Activated CD4-positive, alpha-beta T cell treated with anti-CD3 and anti-CD28 coated beads, Interleukin-2, amount 10 ng/mL, durations not matched to agents 24 days and 14 days (primary cell): ENCODE measurements at regions not wholly inside any gene's neighbourhood (a gene's known extent, or its start where the extent isn't known, plus 50 kb on each side); places are given as distances from the start of the nearest gene placed in this dataset.
"Not testable (repeated sequence)": the region's sequence is repeated elsewhere in the genome, so short reads cannot be mapped to it uniquely, and the experiment has no call there.

Experiments used
- DNase-seq: peaks from one replicate; pipeline ENCODE4 v3.0.0; 2022
- H3K27ac Mint-ChIP-seq: one replicate; pipeline ENCODE4 v1.8.0; 2022; ENCODE audit warnings: mild to moderate bottlenecking, mixed read lengths
- H3K27me3 Mint-ChIP-seq: one replicate; pipeline ENCODE4 v1.8.0; 2022; ENCODE audit warnings: mixed read lengths
- H3K36me3 Mint-ChIP-seq: one replicate; pipeline ENCODE4 v1.8.0; 2022; ENCODE audit warnings: low read depth, mild to moderate bottlenecking, mixed read lengths
- H3K4me1 Mint-ChIP-seq: one replicate; pipeline ENCODE4 v1.8.0; 2021; ENCODE audit warnings: mixed read lengths
- H3K4me3 Mint-ChIP-seq: one replicate; pipeline ENCODE4 v1.8.0; 2022; ENCODE audit warnings: mild to moderate bottlenecking, moderate library complexity, mixed read lengths
- H3K9me3 Mint-ChIP-seq: one replicate; pipeline ENCODE4 v1.8.0; 2021; ENCODE audit warnings: mixed read lengths
- intact Hi-C: fragments of 100-400 bp; cut with micrococcal nuclease; formaldehyde crosslinking; loops from one replicate; pipeline ENCODE4 v1.15.1; 2023

DNA sequence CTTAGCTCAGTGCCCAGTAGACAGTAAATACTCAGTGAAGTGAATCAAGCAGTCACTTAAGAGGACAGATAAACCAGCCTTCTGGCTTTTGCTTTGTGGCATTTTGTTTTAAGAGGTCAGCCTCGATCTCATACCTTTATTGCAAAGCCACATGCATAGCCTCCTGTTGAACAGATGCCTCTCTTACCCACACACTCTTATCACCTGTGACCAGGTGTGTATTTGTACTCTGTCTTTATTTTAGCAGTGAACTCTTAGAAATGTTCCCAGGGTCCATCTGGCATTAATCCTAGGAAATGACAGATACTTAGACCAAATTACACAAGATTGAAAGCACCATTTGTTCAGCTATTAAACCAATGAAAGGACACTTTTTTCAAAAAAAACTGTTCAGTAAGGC is 1426.5 kb downstream of the CDH11 start:
- Mint-ChIP-seq H3K4me1 (no peaks in the 10 kb centered on the region), H3K36me3 (no peaks in the 10 kb centered on the region), H3K27ac (no peak overlapping the region), H3K9me3 (no peaks in the 10 kb centered on the region), H3K27me3 (no peaks in the 10 kb centered on the region), H3K4me3 (no peak overlapping the region)
- DNase-seq = no peak
- intact Hi-C loops = no loop called here

DNA sequence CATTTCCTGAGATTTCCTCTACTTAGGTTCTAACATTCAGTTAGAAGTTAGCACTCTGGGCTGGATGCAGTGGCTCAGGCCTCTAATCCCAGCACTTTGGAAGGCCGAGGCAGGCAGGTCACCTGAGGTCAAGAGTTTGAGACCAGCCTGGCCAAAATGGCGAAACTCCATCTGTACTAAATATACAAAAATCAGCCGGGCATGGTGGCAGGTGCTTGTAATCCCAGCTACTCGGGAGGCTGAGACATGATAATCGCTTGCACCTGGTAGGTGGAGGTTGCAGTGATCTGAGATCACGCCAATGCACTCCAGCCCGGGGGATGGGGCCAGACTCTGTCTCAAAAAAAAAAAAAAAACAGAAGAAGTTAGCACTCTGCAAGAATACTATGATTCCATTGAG is 1430.9 kb downstream of the CDH11 start:
- no peaks in the 10 kb centered on the region for H3K27me3 Mint-ChIP-seq
- no peak for DNase-seq
- H3K27ac Mint-ChIP-seq = no peak overlapping the region
- H3K4me3 Mint-ChIP-seq = no peak overlapping the region
- intact Hi-C loops = no loop called here
- peaks cover 8% of the 10 kb centered on the region for H3K9me3 Mint-ChIP-seq
- no peaks in the 10 kb centered on the region for H3K4me1 Mint-ChIP-seq
- H3K36me3 Mint-ChIP-seq = no peaks in the 10 kb centered on the region

DNA sequence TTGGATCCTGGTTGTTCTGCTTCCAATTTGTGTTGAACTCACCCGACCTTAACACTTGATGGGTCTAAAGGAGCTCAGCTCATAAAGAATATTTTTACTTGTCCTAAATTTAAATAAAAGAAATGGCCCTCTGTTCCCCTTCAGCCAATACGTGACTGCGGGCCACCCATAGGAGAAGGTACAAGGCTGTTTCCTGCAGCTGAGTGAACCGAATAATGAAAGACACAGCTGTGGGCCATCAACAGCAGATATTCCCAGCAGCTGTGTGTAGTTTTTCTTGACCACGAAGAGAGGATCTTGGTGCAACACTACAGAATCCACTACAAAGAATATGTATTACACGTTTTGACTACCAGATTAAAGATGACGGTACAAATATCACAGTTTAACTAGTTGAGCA is 1431.6 kb downstream of the CDH11 start:
- Mint-ChIP-seq H3K27me3 (no peaks in the 10 kb centered on the region), H3K9me3 (peaks cover 8% of the 10 kb centered on the region), H3K27ac (no peak overlapping the region), H3K4me1 (no peaks in the 10 kb centered on the region), H3K36me3 (no peaks in the 10 kb centered on the region), H3K4me3 (no peak overlapping the region)
- no peak for DNase-seq
- intact Hi-C loops = no loop called here

DNA sequence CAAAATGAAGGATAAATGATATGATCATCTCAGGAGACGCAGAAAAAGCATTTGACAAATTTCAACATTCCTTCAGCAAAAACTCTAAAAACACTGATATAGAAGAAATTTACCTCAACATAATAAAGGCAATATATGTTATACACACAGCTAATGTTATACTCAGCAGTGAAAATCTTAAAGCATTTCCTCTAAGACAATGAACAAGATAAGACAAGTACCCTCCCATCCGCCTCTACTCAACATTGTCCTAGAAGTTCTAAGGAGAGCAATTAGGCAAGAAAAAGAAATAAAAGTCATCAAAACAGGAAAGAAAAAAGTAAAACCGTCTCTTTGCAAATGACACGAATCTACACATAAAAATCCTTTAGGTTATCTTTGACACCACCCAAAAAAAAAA is 1432.8 kb downstream of the CDH11 start:
- DNase-seq = no peak
- intact Hi-C loops = no loop called here
- H3K9me3 Mint-ChIP-seq = peaks cover 8% of the 10 kb centered on the region
- no peak overlapping the region for H3K4me3 Mint-ChIP-seq
- H3K27me3 Mint-ChIP-seq = no peaks in the 10 kb centered on the region
- H3K27ac Mint-ChIP-seq = no peak overlapping the region
- H3K4me1 Mint-ChIP-seq = no peaks in the 10 kb centered on the region
- H3K36me3 Mint-ChIP-seq = no peaks in the 10 kb centered on the region

DNA sequence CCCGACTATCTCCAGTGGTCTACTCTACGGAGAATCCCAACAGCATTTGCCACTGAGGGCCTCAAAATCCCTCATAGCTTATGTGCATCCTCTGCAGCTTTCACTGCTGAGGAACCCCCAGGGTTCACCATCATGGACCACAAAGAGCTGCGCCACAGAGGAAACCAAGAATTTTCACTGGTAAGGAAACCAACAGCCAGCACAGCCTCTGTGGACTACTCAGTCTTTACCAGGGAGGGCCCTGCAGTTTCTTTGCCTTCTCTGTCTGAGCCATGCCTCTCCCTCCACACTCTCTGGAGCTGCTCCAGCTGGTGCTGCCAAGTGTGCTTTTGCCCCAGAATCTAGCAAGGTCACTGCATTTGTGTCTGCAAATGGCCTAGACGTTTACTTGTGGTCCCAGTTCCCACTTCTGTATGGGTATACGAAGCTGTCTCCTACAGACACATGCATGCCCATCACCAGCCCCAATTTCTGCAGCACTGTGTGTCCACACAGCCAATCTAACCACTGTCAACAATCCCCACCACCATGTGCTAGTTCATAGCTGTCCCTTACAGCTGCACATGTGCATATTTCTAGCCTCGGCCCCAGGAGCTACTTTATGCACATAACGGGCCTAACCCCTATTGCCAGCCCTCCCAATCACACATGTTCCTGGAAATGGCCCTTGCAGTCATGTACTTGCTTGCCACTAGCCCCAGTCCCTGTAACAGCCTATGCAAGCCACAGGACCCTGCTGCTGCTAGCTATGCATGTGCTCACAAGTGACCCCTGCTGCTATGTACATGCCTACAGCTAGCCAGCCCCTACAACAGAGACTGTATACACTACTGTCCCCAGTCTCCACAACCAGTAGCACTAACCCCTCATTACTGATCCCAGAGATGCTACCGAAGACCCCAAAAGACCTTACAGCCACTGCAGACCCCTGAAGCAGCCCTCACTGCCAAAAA is 1437.4 kb downstream of the CDH11 start:
- Mint-ChIP-seq H3K4me3 (no peak overlapping the region), H3K36me3 (no peaks in the 10 kb centered on the region), H3K4me1 (no peaks in the 10 kb centered on the region), H3K27me3 (no peaks in the 10 kb centered on the region), H3K27ac (no peak overlapping the region), H3K9me3 (peaks cover 8% of the 10 kb centered on the region)
- intact Hi-C loops = no loop called here
- DNase-seq = no peak

DNA sequence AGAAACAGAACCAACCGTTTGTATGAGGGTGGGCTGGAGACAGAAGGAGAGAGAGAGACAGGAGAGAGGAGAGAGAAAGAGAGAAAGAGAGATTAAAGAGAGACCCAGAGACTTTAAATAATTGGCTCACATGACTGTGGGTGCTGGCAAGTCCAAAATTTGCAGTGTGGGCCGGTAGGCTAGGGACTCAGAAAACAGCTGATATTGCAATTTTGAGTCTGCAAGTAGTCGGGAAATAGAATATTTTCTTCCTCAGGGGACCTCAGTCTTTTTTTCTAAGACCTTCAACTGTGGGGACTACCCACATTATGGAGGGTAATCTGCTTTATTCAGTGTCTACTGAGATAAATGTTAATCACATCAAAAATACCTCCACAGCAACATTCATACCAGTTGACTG is 1439.0 kb downstream of the CDH11 start:
- intact Hi-C loops = no loop called here
- Mint-ChIP-seq H3K36me3 (no peaks in the 10 kb centered on the region), H3K27me3 (no peaks in the 10 kb centered on the region), H3K4me1 (no peaks in the 10 kb centered on the region), H3K9me3 (peaks cover 15% of the 10 kb centered on the region), H3K27ac (no peak overlapping the region), H3K4me3 (no peak overlapping the region)
- DNase-seq = no peak

DNA sequence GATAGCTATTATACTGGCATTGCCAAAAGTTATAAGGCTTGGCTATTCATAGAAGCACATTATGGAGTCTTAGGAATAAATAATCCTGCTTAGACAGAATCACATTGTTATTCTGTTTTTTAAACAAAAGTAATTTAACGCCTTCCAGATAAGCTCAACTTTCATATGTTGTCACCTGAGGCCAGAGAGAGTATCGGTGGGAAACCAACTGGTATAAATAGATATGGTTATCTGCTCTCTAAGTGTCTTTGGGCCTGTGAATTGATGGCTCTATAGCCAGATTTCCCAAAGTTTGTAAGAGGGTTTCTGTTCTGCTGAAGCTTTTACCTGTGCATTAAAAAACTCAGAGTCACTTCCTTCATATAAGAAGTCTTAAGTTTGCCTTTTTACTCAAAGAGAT is 1449.4 kb downstream of the CDH11 start:
- Mint-ChIP-seq H3K4me3 (no peak overlapping the region), H3K36me3 (no peaks in the 10 kb centered on the region), H3K9me3 (peaks cover 12% of the 10 kb centered on the region)

DNA sequence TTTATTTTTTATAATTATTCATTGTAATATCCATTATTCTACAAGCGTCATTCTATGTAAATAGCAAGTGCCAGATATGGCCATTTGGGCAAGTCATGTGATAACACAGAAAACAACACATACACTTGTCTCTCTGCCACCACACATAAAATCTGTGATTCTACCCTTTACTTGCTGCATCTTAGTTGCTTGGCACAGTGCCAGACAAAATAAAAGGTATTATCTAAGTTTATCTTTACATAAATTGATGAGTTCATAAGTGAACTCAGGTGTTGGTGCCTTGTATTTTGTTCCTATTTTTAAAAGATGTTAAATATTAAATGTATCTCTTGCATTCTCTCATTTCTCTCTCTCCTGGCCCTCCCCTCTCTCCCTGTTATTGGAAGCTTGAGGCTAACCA is 1458.7 kb downstream of the CDH11 start:
- intact Hi-C loops = no loop called here
- no peaks in the 10 kb centered on the region for H3K4me1 Mint-ChIP-seq

More for the DNA sequence above, 1449.4 kb downstream of the CDH11 start:
- Mint-ChIP-seq H3K27me3 (no peaks in the 10 kb centered on the region), H3K27ac (no peak overlapping the region), H3K4me1 (no peaks in the 10 kb centered on the region)
- DNase-seq = no peak
- intact Hi-C loops = no loop called here

DNA sequence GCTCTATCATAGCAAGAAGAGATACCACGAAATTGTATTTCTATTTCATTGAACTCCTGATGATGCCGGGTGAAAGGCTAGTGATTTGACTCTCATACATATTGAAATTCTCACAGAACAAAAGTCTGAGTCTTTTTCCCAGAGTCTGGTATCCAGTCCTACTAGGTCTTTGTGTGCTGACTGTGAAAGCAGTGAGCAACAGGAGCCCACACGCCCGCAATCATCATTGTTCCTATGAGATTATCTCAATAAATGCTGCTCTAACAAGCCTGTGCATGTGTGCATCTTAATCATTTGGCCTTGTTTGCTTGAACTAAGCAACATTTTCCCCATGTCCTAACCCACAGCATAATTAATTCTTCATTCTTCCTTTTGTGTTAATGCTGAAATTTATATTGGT is 1466.0 kb downstream of the CDH11 start:
- no peak for DNase-seq
- Mint-ChIP-seq H3K9me3 (peaks cover 4% of the 10 kb centered on the region), H3K27me3 (no peaks in the 10 kb centered on the region)

More for the DNA sequence above, 1458.7 kb downstream of the CDH11 start:
- H3K36me3 Mint-ChIP-seq = no peaks in the 10 kb centered on the region
- H3K4me3 Mint-ChIP-seq = no peak overlapping the region
- H3K27me3 Mint-ChIP-seq = no peaks in the 10 kb centered on the region
- H3K9me3 Mint-ChIP-seq = peaks cover 4% of the 10 kb centered on the region
- no peak for DNase-seq
- H3K27ac Mint-ChIP-seq = no peak overlapping the region

DNA sequence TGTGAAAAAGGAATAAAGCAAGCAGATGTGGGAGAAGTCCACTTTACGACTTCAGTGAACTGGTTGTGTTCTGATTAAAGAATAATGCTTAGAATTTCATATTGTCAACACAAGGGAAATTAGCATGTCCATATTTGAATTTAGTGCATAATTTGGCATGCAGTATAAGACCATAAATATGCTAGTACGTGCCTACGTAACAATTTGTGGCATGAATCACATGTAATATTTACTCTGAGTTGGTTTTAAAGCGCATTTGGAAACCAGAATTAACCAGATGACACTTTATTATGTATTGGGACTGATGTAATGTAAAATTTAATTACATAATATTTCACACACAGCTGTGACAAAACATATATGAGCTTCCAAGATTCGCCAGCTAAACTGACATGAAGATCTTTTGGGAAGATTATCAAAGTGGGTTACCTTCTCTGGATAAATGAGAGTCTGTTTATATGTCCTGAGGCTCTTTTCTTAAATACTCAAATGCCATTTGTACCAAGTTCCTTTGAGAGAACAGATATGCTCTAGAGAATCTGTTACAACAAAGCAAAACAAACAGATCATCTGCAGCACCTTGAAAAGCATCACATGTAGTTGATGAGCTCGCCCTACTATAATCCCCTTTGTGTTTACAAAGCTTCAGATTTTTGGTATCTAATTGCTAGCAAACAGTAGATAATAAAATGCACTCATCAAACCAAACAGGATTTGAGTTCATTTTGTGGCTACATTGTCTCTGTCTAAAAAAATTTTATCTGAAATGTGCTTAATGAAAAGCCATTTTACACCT is 1468.6 kb downstream of the CDH11 start:
- H3K9me3 Mint-ChIP-seq = no peaks in the 10 kb centered on the region
- H3K4me1 Mint-ChIP-seq = no peaks in the 10 kb centered on the region
- intact Hi-C loops = no loop called here
- H3K27ac Mint-ChIP-seq = no peak overlapping the region
- H3K27me3 Mint-ChIP-seq = no peaks in the 10 kb centered on the region
- H3K4me3 Mint-ChIP-seq = no peak overlapping the region
- H3K36me3 Mint-ChIP-seq = no peaks in the 10 kb centered on the region
- DNase-seq = no peak

More for the DNA sequence above, 1466.0 kb downstream of the CDH11 start:
- Mint-ChIP-seq H3K4me3 (no peak overlapping the region), H3K4me1 (no peaks in the 10 kb centered on the region), H3K27ac (no peak overlapping the region), H3K36me3 (no peaks in the 10 kb centered on the region)
- intact Hi-C loops = no loop called here

DNA sequence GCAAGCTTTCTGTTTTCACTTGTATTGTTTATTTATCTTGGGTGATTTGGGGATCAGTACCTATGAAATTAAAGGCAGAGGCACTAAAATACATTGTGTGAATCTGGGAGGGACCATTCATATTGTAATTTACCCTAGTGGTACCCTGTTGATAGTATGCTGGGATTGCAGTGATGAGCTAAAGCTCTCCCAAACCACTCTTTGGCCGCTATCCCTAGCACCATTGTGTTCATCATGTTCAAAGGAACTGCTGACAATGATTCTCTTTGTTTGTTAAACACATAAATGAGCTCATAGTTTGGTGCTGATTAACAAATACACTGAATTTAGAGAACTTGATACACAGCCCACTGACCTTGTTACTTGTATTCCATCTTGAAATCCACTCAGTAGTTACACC is 1469.8 kb downstream of the CDH11 start:
- no peak overlapping the region for H3K4me3 Mint-ChIP-seq
- H3K4me1 Mint-ChIP-seq = no peaks in the 10 kb centered on the region
- intact Hi-C loops = no loop called here
- no peaks in the 10 kb centered on the region for H3K27me3 Mint-ChIP-seq
- no peaks in the 10 kb centered on the region for H3K36me3 Mint-ChIP-seq
- DNase-seq = no peak
- peaks cover 8% of the 10 kb centered on the region for H3K9me3 Mint-ChIP-seq
- no peak overlapping the region for H3K27ac Mint-ChIP-seq

DNA sequence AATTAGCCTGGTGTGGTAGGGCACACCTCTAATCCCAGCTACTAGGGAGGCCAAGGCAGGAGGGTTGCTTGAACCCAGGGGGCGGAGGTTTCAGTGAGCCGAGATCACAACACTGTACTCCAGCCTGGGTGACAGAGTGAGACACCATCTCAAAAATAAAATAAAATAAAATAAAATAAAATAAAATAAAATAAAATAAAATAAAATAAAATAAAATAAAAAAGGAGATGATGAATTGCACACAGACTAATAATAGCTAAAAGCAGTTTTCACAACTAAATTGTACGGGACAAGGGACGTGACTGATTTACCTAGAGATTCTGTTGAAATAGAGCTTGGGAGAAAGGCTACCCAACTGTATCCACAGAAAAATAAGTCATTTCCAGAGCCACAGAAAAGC is 1471.3 kb downstream of the CDH11 start:
- Mint-ChIP-seq H3K4me1 (no peaks in the 10 kb centered on the region), H3K36me3 (no peaks in the 10 kb centered on the region), H3K27ac (no peak overlapping the region), H3K9me3 (peaks cover 8% of the 10 kb centered on the region), H3K27me3 (no peaks in the 10 kb centered on the region), H3K4me3 (no peak overlapping the region)
- DNase-seq = no peak
- intact Hi-C loops = no loop called here

DNA sequence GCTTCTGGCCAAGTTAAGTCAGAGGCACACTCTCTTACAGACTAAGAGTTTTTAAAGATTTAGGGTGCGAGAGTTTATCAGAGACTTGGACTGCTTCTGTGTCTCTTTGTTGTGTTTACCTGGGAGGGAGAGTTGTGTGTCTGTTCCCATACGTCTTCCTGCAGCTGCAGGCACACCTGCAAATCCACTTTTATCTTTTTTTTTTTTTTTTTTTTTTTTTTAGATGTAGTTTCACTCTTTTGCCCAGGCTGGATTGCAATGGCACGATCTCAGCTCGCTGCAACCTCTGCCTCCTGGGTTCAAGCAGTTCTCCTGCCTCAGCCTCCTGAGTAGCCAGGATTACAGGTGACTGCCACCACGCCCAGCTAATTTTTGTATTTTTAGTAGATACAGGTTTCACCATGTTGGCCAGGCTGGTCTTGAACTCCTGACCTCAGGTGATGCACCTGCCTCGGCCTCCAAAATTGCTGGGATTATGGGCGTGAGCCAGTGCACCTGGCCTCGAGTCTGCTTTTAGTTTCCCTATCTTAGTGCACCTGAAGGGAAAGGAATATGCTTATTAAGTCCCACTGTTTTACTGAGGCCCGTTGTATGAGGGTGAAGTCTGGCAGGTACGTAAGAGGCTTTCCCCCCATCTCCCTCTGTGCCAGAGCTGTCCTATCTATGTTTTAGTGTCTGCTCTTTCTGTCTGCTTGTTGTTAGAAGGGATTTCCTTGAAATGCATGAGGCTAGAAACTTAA is 1488.0 kb downstream of the CDH11 start:
- H3K9me3 Mint-ChIP-seq = peaks cover 11% of the 10 kb centered on the region
- H3K36me3 Mint-ChIP-seq, H3K4me1 Mint-ChIP-seq, H3K4me3 Mint-ChIP-seq, H3K27ac Mint-ChIP-seq, DNase-seq, H3K27me3 Mint-ChIP-seq, intact Hi-C loops: not testable (repeated sequence)

DNA sequence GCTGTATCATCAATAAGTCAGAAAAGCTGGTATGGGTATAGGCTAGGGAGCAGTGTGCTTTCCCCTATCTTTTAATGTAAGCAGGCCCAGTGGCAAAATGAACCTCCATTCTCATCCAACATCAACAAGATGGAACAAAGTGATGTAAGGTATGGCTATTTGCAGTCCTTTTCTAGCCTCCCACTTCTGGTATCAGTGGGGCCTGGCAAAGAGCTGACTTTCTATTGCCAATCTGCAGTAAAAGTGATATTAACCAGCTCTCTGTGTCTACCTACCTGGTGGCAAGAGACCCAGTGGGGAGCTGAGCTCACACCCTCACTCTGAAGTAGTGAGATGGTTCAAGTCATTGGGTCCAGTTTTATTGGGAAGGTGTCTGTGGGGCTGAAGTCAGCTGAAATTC is 1492.6 kb downstream of the CDH11 start:
- DNase-seq = no peak
- intact Hi-C loops = no loop called here
- Mint-ChIP-seq H3K36me3 (no peaks in the 10 kb centered on the region), H3K27me3 (no peaks in the 10 kb centered on the region), H3K4me1 (no peaks in the 10 kb centered on the region), H3K9me3 (peaks cover 3% of the 10 kb centered on the region), H3K27ac (no peak overlapping the region), H3K4me3 (no peak overlapping the region)
